Upper lobe of left lung (tissue), 6 donors: ENCODE measurements at regions not wholly inside any gene's neighbourhood (a gene's known extent, or its start where the extent isn't known, plus 50 kb on each side); places are given as distances from the start of the nearest gene placed in this dataset.

ENCODE experiments used
- ATAC-seq, 2 donors: fragments of 200-7000 bp; cut with Tn5 transposase; one replicate each; pipeline ENCODE4 v1.9.1; 2022; ENCODE audit warnings: mild to moderate bottlenecking in 2 of 2, moderate library complexity in 2 of 2; ENCODE audit not compliant: low FRiP score in 2 of 2
- DNase-seq, 2 donors: peaks; one replicate each; pipeline ENCODE4 v3.0.0-alpha.2; 2019 to 2020
- H3K27ac ChIP-seq, 4 donors: fragments of 200-600 bp; sonication (generic); one replicate each; pipeline ENCODE4 v1.5.1; 2016 to 2019
- H3K27me3 ChIP-seq, 4 donors: fragments of 200-600 bp; sonication (generic); one replicate each; pipeline ENCODE4 v1.5.1; 2017 to 2019
- H3K36me3 ChIP-seq, 4 donors: fragments of 200-600 bp; sonication (generic); one replicate each; pipeline ENCODE4 v1.5.1; 2016 to 2019
- H3K4me1 ChIP-seq, 4 donors: fragments of 200-600 bp; sonication (generic); one replicate each; pipeline ENCODE4 v1.5.1; 2018 to 2019
- H3K4me3 ChIP-seq, 4 donors: fragments of 200-600 bp; sonication (generic); one replicate each; pipeline ENCODE4 v1.5.1; 2017 to 2019; ENCODE audit warnings: mild to moderate bottlenecking in 2 of 4, moderate library complexity in 1 of 4
- H3K9me3 ChIP-seq, 4 donors: fragments of 200-600 bp; sonication (generic); one replicate each; pipeline ENCODE4 v1.5.1; 2018 to 2019
- EP300 ChIP-seq, 4 donors: sonication (generic); formaldehyde crosslinking; IDR thresholded peaks; one replicate each; pipeline ENCODE4 v1.5.1; 2017; ENCODE audit warnings: antibody characterized with exemption in 4 of 4, control low read depth in 2 of 4
- POLR2A ChIP-seq, 4 donors: fragments of 450-650 bp; IDR thresholded peaks; one replicate each; pipeline ENCODE4 v1.5.1; 2016 to 2017; ENCODE audit warnings: antibody characterized with exemption in 4 of 4, mild to moderate bottlenecking in 2 of 4
- POLR2AphosphoS5 ChIP-seq, 2 donors: sonication (generic); formaldehyde crosslinking; IDR thresholded peaks; one replicate each; pipeline ENCODE4 v1.5.1; 2017; ENCODE audit warnings: antibody characterized with exemption in 2 of 2
- WGBS, 2 donors: methylation state at CpG; one replicate each; pipeline ENCODE4 v1.1.5; 2017 to 2018; 5-methylcytosine and 5-hydroxymethylcytosine counted together
- TF ChIP-seq, protein P1 (sequence below), 6 experiments: fragments of 450-650 bp in 4 of 6; fragments of 200-600 bp in 2 of 6; sonication (generic) in 2 of 6; IDR thresholded peaks; one replicate each; pipeline ENCODE4 v1.5.1; 2016 to 2019; ENCODE audit warnings: antibody characterized with exemption in 6 of 6
- donor health status: DM: no; HTN: no; CAD: no; lungs with moderate emphysema.
- donor health status: DM: no; HTN: yes; CAD: no; lungs with severe emphysema.

GRCh38 chr15:77717333-77717990 is 84.8 kb upstream of the LINGO1 start:
- Histone ChIP-seq H3K27me3 (no peaks in the 10 kb centered on the region), H3K4me1 (no peaks in the 10 kb centered on the region), H3K4me3 (no peak overlapping the region), H3K36me3 (no peaks in the 10 kb centered on the region), H3K9me3 (no peaks in the 10 kb centered on the region), H3K27ac (no peak overlapping the region)
- 42 to 100% methylated on average over 1 to 2 of the region's 14 CpGs for WGBS, 2 donors
- TF ChIP-seq, protein P1, sequence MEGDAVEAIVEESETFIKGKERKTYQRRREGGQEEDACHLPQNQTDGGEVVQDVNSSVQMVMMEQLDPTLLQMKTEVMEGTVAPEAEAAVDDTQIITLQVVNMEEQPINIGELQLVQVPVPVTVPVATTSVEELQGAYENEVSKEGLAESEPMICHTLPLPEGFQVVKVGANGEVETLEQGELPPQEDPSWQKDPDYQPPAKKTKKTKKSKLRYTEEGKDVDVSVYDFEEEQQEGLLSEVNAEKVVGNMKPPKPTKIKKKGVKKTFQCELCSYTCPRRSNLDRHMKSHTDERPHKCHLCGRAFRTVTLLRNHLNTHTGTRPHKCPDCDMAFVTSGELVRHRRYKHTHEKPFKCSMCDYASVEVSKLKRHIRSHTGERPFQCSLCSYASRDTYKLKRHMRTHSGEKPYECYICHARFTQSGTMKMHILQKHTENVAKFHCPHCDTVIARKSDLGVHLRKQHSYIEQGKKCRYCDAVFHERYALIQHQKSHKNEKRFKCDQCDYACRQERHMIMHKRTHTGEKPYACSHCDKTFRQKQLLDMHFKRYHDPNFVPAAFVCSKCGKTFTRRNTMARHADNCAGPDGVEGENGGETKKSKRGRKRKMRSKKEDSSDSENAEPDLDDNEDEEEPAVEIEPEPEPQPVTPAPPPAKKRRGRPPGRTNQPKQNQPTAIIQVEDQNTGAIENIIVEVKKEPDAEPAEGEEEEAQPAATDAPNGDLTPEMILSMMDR (IDR thresholded peaks at IDR 0.05), result no peak
- TF ChIP-seq POLR2A (IDR thresholded peaks at IDR 0.05), result no peak
- TF ChIP-seq POLR2AphosphoS5 (IDR thresholded peaks at IDR 0.05), result no peak
- TF ChIP-seq EP300 (IDR thresholded peaks at IDR 0.05), result no peak
- ATAC-seq (no peak), DNase-seq (no peak)

DNA sequence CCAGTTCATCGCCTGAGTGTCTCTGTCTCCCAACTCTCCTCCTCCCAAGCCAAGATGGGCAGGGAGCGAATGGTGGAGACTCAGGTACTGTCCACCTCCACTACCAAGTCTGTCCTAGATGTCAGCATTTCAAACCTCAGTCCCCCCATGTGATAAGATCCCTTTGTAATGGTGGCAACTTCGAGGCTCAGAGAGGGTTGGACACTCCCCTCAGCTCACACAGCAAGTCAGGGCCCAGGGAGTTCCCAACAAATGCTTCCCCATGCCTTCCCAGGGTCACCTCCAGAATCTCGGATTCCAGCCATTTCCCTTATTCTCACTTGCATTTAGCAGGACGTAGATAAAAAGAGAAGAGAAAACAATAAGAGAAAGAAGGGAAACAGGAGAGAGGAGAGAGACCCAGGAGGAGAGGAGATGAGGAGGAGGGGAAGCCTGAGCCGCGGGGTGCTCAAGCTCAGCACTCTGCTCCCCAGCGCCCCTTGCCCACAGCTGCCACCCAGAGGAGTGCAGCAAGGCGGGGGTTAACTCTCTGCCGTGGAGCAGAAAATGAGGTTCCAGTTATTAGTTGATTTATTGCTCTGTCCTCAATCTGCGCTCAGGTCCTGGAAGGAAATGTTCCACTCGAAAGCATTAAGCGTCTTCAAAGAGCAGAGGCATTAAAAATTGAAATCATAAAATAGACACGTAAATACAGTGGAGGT is 84.1 kb upstream of the LINGO1 start:
- no peaks in the 10 kb centered on the region for H3K4me1 ChIP-seq
- H3K27ac ChIP-seq, result no peak overlapping the region
- no peak overlapping the region for H3K4me3 ChIP-seq
- TF ChIP-seq EP300 (IDR thresholded peaks at IDR 0.05) (no peak), POLR2AphosphoS5 (IDR thresholded peaks at IDR 0.05) (no peak), POLR2A (IDR thresholded peaks at IDR 0.05) (no peak)
- TF ChIP-seq, protein P1 (IDR thresholded peaks at IDR 0.05), result no peak
- WGBS, 2 donors, result 25 to 36% methylated on average over 11 to 12 of the region's 14 CpGs
- no peak for DNase-seq
- no peaks in the 10 kb centered on the region for H3K27me3 ChIP-seq
- no peaks in the 10 kb centered on the region for H3K9me3 ChIP-seq
- no peaks in the 10 kb centered on the region for H3K36me3 ChIP-seq
- ATAC-seq, result no peak

- H3K4me3 ChIP-seq, result no peak overlapping the region
- ATAC-seq (no peak), DNase-seq (no peak)
- TF ChIP-seq EP300 (IDR thresholded peaks at IDR 0.05), result no peak
- no peak for TF ChIP-seq POLR2AphosphoS5 (IDR thresholded peaks at IDR 0.05)
- H3K27ac ChIP-seq, result no peak overlapping the region
- H3K36me3 ChIP-seq, result no peaks in the 10 kb centered on the region
- H3K4me1 ChIP-seq, result no peaks in the 10 kb centered on the region
- WGBS, 2 donors, result 60 to 65% methylated on average over 5 of the region's 5 CpGs
- no peaks in the 10 kb centered on the region for H3K27me3 ChIP-seq
- H3K9me3 ChIP-seq, result no peaks in the 10 kb centered on the region
Observed at GRCh38 chr15:77715860-77716259, 83.1 kb upstream of the LINGO1 start.

DNA sequence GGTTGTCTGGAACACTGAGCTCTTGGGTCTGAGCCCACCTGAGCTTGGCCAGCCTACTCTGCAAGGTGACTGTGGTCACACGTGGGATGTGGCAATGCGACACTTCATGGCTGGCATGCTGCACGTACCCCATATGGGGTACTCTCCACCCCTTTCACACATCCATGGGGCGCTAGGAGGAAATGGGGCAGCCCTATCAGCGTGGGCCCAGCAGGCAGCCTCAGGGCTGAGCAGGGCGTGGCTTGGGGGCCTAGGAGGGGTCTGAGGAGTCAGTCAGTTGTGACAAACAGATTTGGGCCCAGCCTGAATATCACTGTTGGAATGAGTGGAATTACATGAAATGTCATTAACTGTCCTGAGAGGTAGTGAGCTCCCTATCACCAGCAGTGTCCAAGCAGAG is 82.3 kb upstream of the LINGO1 start:
- 73% methylated on average over 6 of the region's 6 CpGs; no CpG with 5 or more reads in 1 of the 2 donors for whole genome bisulfite sequencing, 2 donors
- ATAC-seq, result no peak
- no peaks in the 10 kb centered on the region for H3K4me1 ChIP-seq

GRCh38 chr15:77714555-77714954 is 81.8 kb upstream of the LINGO1 start:
- H3K4me3 ChIP-seq, result no peak overlapping the region
- no peaks in the 10 kb centered on the region for H3K9me3 ChIP-seq
- no peaks in the 10 kb centered on the region for H3K27me3 ChIP-seq
- ATAC-seq, result no peak
- H3K4me1 ChIP-seq, result no peaks in the 10 kb centered on the region
- H3K27ac ChIP-seq, result no peak overlapping the region
- TF ChIP-seq EP300 (IDR thresholded peaks at IDR 0.05) (no peak), POLR2AphosphoS5 (IDR thresholded peaks at IDR 0.05) (no peak)
- TF ChIP-seq, protein P1 (IDR thresholded peaks at IDR 0.05), result no peak
- WGBS, 2 donors, result 70 to 78% methylated on average over 13 of the region's 13 CpGs
- DNase-seq, result no peak
- no peaks in the 10 kb centered on the region for H3K36me3 ChIP-seq

More for the DNA sequence above, 82.3 kb upstream of the LINGO1 start:
- TF ChIP-seq POLR2A (IDR thresholded peaks at IDR 0.05) (no peak), EP300 (IDR thresholded peaks at IDR 0.05) (no peak), POLR2AphosphoS5 (IDR thresholded peaks at IDR 0.05) (no peak)
- TF ChIP-seq, protein P1 (IDR thresholded peaks at IDR 0.05), result no peak
- Histone ChIP-seq H3K4me3 (no peak overlapping the region), H3K9me3 (no peaks in the 10 kb centered on the region), H3K36me3 (no peaks in the 10 kb centered on the region), H3K27me3 (no peaks in the 10 kb centered on the region), H3K27ac (no peak overlapping the region)
- no peak for DNase-seq
